Adipocyte (in vitro differentiated cells): ENCODE measurements at regions not wholly inside any gene's neighbourhood (a gene's known extent, or its start where the extent isn't known, plus 50 kb on each side); places are given as distances from the start of the nearest gene placed in this dataset.
A peak's percentile ranks its signal among the peaks of the same experiment; 100 is the strongest.
"Not testable (repeated sequence)": the region's sequence is repeated elsewhere in the genome, so short reads cannot be mapped to it uniquely, and the experiment has no call there.

Experiments used
- DNase-seq: peaks from one replicate; pipeline ENCODE4 v3.0.0-alpha.2; 2015; ENCODE audit warnings: low read depth
- H3K27me3 ChIP-seq: replicated peaks from 2 replicates; pipeline ENCODE4 v1.7.0; 2013; ENCODE audit warnings: mild to moderate bottlenecking, low read length, moderate library complexity; ENCODE audit not compliant: control insufficient read depth, insufficient read depth
- H3K36me3 ChIP-seq: 2 replicates; pipeline ENCODE4 v1.7.0; 2013; ENCODE audit warnings: low read length, mild to moderate bottlenecking, moderate library complexity; ENCODE audit not compliant: control insufficient read depth, insufficient read depth, severe bottlenecking
- H3K4me1 ChIP-seq: 2 replicates; pipeline ENCODE4 v1.7.0; 2013; ENCODE audit warnings: mild to moderate bottlenecking, low read length, moderate library complexity; ENCODE audit not compliant: control insufficient read depth, insufficient read depth
- H3K4me3 ChIP-seq: 2 replicates; pipeline ENCODE4 v1.7.0; 2013; ENCODE audit warnings: mild to moderate bottlenecking, low read length, moderate library complexity
- H3K9ac ChIP-seq: 2 replicates; pipeline ENCODE4 v1.7.0; 2013; ENCODE audit warnings: mild to moderate bottlenecking, low read length, moderate library complexity
- H3K9me3 ChIP-seq: 2 replicates; pipeline ENCODE4 v1.7.0; 2013; ENCODE audit warnings: mild to moderate bottlenecking, low read length, moderate library complexity; ENCODE audit not compliant: control insufficient read depth

DNA sequence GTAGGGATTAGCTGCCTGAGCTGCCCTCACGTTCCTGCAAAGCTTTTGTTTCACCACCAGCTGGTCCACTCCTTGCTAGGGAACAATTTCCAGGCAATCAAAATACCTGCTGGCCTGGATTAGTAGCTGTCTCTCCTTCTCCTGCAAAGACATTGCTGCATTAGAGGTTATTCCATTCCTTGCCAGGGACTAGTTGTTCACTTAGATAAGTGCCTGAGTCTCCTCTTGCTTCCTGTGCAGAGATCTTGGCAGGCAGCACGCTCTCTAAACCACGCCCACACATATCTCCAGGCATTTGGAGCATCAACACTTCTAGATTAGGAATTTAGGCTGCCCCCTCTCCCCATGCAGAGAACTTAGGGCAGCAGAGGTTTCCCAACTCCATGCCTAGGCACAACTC is 150.4 kb upstream of the SMIM30 start:
- no peak overlapping the region for H3K9ac ChIP-seq
- no peaks in the 10 kb centered on the region for H3K36me3 ChIP-seq
- peaks cover 23% of the 10 kb centered on the region for H3K9me3 ChIP-seq
- H3K27me3 ChIP-seq = no peaks in the 10 kb centered on the region
- peaks cover 6% of the 10 kb centered on the region for H3K4me1 ChIP-seq
- DNase-seq = no peak
- H3K4me3 ChIP-seq = no peak overlapping the region

DNA sequence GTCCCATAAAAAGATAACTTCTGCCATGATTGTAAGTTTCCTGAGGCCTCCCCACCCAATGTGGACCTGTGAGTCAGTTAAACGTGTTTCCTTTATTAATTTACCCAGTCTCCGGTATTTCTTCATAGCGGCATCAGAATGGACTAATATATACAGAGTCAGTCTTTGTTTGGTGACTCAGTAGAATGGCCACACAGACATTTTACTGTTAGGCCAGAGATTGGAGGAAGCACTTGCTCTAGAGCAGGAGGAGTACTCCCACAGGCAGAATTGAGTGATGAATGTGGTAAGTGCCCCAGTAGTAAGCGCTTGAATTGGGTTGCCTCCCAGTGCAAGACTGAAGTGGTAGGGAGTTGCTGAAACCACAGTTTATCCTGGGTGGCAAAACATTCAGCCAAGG is 149.5 kb upstream of the SMIM30 start:
- Histone ChIP-seq H3K4me1 (peaks cover 6% of the 10 kb centered on the region), H3K36me3 (no peaks in the 10 kb centered on the region), H3K27me3 (no peaks in the 10 kb centered on the region), H3K9ac (no peak overlapping the region), H3K9me3 (peaks cover 23% of the 10 kb centered on the region), H3K4me3 (no peak overlapping the region)
- peak; percentile 9 for DNase-seq

DNA sequence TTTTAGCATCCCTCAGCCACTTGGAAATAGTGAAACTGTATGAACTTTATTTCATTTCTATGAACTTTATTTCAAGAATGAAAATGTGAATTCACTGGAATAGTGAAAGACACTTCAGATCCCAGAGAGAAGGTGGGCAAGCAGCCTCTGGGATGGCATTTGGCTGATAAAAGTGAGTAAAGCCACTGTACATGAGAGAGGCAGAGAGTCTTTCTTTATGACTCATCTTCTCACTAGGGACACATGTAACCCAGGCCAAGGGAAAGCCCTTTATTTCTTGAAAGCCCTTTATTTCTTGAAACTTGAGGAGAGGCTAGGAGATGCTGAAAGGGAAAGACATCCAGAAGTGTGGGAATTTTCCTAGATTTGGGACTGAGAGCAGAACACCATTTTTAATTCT is 148.9 kb upstream of the SMIM30 start:
- peak; percentile 32 for DNase-seq
- no peaks in the 10 kb centered on the region for H3K27me3 ChIP-seq
- no peaks in the 10 kb centered on the region for H3K36me3 ChIP-seq
- peaks cover 6% of the 10 kb centered on the region for H3K4me1 ChIP-seq
- no peak overlapping the region for H3K4me3 ChIP-seq
- no peak overlapping the region for H3K9ac ChIP-seq
- H3K9me3 ChIP-seq = peaks cover 23% of the 10 kb centered on the region

DNA sequence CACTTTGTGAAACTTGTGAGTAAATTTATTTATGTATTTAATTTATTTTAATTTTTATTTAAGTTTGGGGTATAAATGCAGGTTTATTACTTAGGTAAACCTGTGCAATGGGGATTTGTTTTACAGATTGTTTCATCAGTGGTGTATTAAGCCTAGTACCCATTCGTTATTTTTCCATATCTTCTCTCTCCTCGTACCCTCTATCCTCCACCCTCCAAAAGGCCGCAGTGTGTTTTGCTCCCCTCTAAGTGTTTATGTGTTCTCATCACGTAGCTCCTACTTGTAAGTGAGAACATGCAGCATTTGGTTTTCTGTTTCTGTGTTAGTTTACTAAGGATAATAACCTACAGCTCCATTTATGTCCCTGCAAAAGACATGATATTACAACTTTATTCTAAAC is 145.4 kb upstream of the SMIM30 start:
- Histone ChIP-seq H3K9ac (no peak overlapping the region), H3K36me3 (no peaks in the 10 kb centered on the region), H3K4me3 (no peak overlapping the region), H3K27me3 (no peaks in the 10 kb centered on the region), H3K4me1 (peaks cover 6% of the 10 kb centered on the region), H3K9me3 (peaks cover 5% of the 10 kb centered on the region)
- no peak for DNase-seq

DNA sequence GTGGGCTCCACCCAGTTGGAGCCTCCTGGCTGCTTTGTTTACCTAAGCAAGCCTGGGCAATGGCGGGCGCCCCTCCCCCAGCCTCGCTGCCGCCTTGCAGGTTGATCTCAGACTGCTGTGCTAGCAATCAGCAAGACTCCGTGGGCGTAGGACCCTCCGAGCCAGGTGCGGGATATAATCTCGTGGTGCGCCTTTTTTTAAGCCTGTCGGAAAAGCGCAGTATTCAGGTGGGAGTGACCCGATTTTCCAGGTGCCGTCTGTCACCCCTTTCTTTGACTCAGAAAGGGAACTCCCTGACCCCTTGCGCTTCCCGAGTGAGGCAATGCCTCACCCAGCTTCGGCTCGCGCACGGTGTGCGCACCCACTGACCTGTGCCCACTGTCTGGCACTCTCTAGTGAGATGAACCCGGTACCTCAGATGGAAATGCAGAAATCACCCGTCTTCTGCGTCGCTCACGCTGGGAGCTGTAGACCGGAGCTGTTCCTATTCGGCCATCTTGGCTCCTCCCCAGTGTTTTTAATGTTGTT is 144.9 kb upstream of the SMIM30 start:
- H3K4me3 ChIP-seq, DNase-seq, H3K4me1 ChIP-seq, H3K27me3 ChIP-seq, H3K9ac ChIP-seq, H3K9me3 ChIP-seq, H3K36me3 ChIP-seq: not testable (repeated sequence)

DNA sequence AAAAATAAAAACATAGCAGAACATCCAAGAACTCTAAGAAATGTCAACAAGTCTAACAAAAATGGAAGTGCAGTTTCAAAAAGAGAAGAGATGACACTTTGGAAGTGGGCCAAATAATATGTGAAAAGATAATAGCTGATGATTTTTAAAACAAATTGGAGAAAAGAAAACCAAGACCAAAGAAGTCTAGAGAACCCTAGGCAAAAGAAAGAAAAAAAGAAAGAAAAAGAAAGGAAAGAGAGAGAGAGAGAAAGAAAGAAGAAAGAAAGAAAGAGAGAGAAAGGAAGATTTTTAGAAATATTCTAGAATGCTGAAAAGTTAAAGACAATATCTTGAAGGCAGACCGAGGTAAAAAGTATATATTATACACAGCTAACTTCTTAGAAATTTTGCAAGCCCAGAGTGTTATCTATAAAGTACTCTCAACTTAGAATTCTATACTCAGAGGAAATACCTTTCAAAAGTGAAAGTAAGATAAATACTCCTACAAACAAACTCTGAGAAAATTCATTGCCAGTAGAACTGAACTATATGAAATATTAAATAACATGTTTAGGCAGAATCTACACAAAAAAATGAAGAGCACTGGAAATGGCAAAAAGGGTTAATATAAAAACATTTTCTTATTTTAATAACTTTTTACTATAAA is 138.7 kb upstream of the SMIM30 start:
- no peak overlapping the region for H3K9ac ChIP-seq
- no peaks in the 10 kb centered on the region for H3K36me3 ChIP-seq
- peak; percentile 27 for DNase-seq
- no peaks in the 10 kb centered on the region for H3K27me3 ChIP-seq
- H3K4me1 ChIP-seq = no peaks in the 10 kb centered on the region
- H3K4me3 ChIP-seq = no peak overlapping the region
- no peaks in the 10 kb centered on the region for H3K9me3 ChIP-seq

DNA sequence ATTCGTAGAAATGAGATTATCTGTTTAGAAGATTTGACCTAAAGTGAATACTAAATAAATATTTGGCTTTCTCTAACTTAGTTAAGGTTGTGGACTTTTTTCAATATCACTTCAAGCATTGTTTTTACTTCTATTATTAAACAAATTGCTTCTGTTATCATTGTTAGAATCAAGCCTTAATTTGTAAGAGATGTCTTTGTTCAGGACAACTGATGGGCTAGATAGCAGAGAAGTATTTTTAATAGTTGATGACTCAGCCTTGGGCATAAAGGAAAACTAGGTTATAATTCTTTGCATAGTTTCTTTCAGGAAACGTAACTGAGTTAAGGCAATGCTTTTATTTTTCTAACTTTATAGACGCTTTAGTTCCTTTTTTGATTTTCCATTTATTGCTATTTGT is 128.8 kb upstream of the SMIM30 start:
- Histone ChIP-seq H3K36me3 (no peaks in the 10 kb centered on the region), H3K9ac (no peak overlapping the region), H3K4me3 (no peak overlapping the region), H3K27me3 (no peaks in the 10 kb centered on the region), H3K9me3 (peaks cover 12% of the 10 kb centered on the region), H3K4me1 (no peaks in the 10 kb centered on the region)
- peak; percentile 25 for DNase-seq

DNA sequence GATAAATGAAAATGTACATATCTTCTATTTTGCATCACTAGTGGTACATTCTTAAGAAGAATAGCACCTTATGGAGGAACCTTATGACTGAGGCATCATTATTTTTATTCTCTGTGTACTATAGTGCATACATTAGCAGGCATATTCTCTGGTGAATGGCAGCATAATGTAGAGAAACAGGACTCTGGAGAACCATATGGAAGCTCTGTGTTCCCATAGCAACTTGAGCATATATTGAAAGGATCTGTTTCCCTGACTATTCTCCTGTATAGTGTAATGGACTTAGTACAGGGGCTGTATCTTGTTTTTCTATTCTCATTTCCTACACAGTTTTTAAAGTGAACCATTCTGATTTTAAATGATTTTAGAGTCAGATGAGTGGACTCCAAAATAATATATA is 128.4 kb upstream of the SMIM30 start:
- peaks cover 12% of the 10 kb centered on the region for H3K9me3 ChIP-seq
- no peaks in the 10 kb centered on the region for H3K4me1 ChIP-seq
- H3K9ac ChIP-seq = no peak overlapping the region
- no peak overlapping the region for H3K4me3 ChIP-seq
- H3K36me3 ChIP-seq = no peaks in the 10 kb centered on the region
- H3K27me3 ChIP-seq = no peaks in the 10 kb centered on the region
- DNase-seq = no peak

DNA sequence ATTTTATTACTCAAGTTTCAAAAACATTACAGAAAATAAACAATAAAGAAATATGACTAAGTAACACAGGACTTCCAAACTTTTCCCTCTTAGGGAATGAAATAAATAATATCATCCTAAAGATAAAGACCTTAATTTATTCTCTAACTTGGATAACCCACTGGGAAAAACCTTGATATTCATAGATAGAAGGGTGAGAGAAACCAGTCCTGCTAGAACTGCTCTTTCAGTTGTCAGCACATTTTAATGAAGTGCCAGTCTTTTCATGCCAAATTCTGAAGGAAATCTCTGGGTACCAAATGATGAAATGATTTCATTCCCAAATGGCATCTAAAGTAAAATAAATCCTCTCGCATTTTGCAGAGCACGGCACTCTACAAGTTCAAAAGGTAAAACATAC is 114.5 kb upstream of the SMIM30 start:
- H3K36me3 ChIP-seq = no peaks in the 10 kb centered on the region
- H3K9me3 ChIP-seq = peaks cover 2% of the 10 kb centered on the region
- no peak overlapping the region for H3K9ac ChIP-seq
- DNase-seq = no peak
- H3K27me3 ChIP-seq = no peaks in the 10 kb centered on the region
- no peaks in the 10 kb centered on the region for H3K4me1 ChIP-seq
- H3K4me3 ChIP-seq = no peak overlapping the region

DNA sequence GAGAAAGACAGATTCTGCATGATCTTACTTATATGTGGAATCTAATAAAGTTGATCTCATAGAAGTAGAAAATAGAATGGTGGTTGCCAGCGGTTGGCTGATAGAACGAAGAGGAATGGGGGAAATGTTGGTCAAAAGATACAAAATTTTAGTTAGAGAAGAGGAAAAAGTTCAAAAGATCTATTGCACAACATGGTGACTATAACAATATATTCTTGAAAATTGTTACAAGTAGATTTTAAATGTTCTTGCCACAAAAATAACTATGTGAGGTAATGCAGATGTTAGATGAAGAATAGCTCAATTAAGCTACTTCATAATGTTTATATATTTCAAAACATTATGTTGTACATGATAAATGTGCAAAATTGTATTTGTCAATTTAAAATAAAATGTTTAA is 112.3 kb upstream of the SMIM30 start:
- no peak for DNase-seq
- peaks cover 18% of the 10 kb centered on the region for H3K9me3 ChIP-seq
- no peak overlapping the region for H3K4me3 ChIP-seq
- H3K9ac ChIP-seq = no peak overlapping the region
- H3K36me3 ChIP-seq = no peaks in the 10 kb centered on the region
- no peaks in the 10 kb centered on the region for H3K27me3 ChIP-seq
- no peaks in the 10 kb centered on the region for H3K4me1 ChIP-seq

DNA sequence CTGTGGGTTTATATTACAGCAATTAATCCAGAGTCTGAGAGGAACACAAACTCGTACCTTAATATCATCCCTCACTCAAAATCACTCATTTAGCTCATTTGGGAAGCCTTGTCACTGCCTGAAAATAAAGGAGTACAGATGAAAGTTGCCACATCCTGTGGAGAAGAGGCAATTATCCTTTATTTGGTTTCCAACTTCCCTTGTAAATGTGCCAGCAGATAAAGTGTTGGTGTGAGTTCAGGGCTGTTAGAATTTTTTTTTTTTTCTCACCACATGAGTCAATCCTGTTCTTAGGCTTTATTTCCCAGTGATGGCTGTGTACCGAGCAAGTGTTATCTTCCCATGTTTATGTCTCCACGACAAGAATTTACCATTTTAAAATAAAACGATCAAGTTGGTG is 99.0 kb upstream of the SMIM30 start:
- H3K9me3 ChIP-seq = no peaks in the 10 kb centered on the region
- no peaks in the 10 kb centered on the region for H3K27me3 ChIP-seq
- H3K9ac ChIP-seq = no peak overlapping the region
- H3K36me3 ChIP-seq = no peaks in the 10 kb centered on the region
- H3K4me3 ChIP-seq = no peak overlapping the region
- no peaks in the 10 kb centered on the region for H3K4me1 ChIP-seq
- DNase-seq = no peak

DNA sequence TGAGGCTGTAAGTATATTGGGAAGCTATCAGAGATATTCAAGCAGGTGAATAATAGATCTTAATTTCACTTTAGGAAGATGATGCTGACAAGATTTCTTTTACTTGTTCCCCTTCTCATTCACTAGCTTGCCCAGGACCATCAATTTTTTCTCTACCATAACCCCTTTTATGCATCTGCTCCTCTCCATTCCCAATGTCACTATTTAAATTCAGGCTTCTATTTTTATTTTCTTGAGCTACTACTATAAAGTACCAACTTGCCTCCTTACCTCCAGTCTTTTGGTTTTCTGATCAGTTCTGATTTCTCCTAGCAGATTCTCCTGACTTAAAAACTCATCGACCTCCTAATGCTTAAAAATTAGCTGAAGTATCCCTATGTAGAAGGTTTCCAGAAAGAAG is 97.7 kb upstream of the SMIM30 start:
- H3K4me3 ChIP-seq = no peak overlapping the region

More for the DNA sequence above, 97.7 kb upstream of the SMIM30 start:
- Histone ChIP-seq H3K9ac (no peak overlapping the region), H3K27me3 (no peaks in the 10 kb centered on the region), H3K9me3 (no peaks in the 10 kb centered on the region), H3K36me3 (no peaks in the 10 kb centered on the region), H3K4me1 (no peaks in the 10 kb centered on the region)
- no peak for DNase-seq
